Omental fat pad (tissue), 3 donors: ENCODE measurements at regions not wholly inside any gene's neighbourhood (a gene's known extent, or its start where the extent isn't known, plus 50 kb on each side); places are given as distances from the start of the nearest gene placed in this dataset.

ENCODE experiments used
- ATAC-seq: fragments of 150-250 bp; one replicate; pipeline ENCODE4 v1.9.1; 2016; ENCODE audit warnings: mild to moderate bottlenecking, moderate library complexity; ENCODE audit not compliant: low FRiP score
- DNase-seq: peaks from one replicate; pipeline ENCODE4 v3.0.0-alpha.2; 2019; ENCODE audit warnings: low spot score
- CTCF ChIP-seq, 3 donors: fragments of 450-650 bp; IDR thresholded peaks; one replicate each; pipeline ENCODE4 v1.5.1; 2016 to 2017; ENCODE audit warnings: antibody characterized with exemption in 3 of 3, mild to moderate bottlenecking in 3 of 3, moderate library complexity in 2 of 3

GRCh38 chr10:4066581-4067390 lies 281.8 kb upstream of the KLF6 start:
- no peak for TF ChIP-seq CTCF (IDR thresholded peaks at IDR 0.05)
- no peak for DNase-seq
- ATAC-seq: no peak

DNA sequence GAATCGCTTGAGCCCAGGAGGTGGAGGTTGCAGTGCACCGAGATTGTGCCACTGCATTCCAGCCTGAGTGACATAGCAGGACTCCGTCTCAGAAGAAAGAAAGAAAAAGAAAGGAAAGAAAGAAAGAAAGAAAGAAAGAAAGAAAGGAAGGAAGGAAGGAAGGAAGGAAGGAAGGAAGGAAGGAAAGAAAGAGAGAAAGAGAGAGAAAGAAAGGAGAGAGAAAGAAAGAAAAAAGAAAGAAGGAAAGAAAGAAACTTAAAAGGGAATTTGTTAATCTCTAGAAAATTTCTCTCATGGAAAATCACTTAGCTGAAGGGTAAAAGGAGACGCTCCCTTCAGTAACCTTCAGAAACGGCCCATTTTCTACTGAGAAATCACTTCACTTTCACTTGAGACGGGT lies 279.5 kb upstream of the KLF6 start:
- DNase-seq (no peak), ATAC-seq (no peak)
- TF ChIP-seq CTCF (IDR thresholded peaks at IDR 0.05): no peak

DNA sequence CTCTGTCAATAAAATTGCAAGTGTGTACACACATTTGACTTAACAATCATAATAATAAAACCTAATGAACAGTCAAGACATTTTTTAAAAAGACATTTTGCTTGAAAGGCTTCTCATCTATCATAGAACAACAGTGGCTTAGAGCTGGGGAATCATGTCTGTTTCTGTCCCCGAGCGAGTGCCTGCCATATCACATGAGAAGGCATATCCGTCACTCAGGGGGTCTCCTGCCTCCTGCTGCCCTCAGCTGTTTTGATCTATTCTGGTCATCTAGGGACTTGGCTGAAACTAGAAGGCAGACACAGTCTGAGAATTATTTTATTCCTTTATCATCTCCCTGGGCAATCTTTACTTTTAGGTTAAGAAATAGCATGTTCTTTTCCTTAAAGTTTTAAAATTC lies 278.7 kb upstream of the KLF6 start:
- TF ChIP-seq CTCF (IDR thresholded peaks at IDR 0.05): no peak
- DNase-seq (no peak), ATAC-seq (no peak)

DNA sequence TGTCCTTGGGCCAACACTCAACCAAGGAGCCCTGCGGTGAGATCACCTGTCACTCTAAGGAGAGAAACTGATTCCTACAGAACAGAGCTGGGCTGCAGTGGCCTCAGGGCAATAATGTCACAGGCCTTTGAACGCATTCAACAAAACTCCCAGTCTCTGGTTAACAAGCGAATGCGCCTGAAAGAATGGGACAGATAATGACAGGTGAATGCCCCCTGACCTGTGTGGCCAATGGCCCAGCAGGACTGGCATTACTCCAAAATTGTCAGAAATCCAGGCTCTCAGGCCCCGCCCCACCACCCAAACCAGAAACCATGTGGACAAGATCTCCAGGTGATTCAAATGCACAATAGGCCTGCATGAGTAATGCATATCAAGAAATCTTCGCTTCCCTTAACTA lies 277.7 kb upstream of the KLF6 start:
- no peak for TF ChIP-seq CTCF (IDR thresholded peaks at IDR 0.05)
- no peak for ATAC-seq
- no peak for DNase-seq

DNA sequence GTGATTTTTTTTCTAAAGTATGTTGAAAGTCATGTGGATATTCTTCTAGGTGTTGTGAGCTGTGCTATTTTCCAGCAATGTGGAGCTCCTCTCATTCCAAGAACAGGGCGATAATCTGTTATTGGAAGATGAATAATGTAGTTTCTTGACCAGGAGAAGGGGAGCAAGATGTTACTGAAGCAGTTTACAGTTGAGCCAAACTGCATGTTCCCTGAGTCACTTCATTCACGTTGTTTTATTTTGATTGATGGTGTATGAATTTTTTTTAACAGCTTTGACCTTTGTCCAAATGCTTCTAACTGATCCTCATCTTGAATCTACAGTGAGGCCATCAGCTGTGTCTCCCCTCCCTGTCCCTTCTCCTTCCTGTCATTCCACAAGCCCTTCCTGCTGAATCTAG lies 277.1 kb upstream of the KLF6 start:
- TF ChIP-seq CTCF (IDR thresholded peaks at IDR 0.05): no peak
- ATAC-seq (no peak), DNase-seq (no peak)

DNA sequence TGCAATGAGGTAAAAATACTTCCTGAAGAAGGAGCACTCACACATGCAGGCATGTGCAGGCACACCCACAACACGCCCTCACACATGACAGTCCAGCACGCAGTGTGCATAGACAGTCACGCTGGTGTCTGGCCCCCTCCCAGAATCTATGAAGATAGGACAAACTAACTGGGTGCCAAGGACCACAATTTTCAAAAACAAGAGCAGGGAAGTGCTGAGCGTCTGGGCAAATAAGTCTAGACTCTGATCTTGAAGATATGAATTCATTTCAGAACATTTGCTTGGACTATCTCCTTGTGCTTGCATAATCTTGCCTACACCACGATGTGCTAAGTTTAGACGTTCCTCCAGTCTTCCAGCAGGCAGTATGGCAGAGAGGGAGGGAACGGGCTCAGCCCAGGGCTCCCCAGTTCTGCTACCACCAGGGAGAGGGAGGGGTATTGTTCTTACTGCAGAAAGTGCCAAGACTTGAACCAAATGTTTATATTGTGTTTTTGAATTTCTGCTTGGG lies 276.5 kb upstream of the KLF6 start:
- ATAC-seq: no peak
- TF ChIP-seq CTCF (IDR thresholded peaks at IDR 0.05): no peak
- no peak for DNase-seq
